HepG2 (cell line): ENCODE measurements at regions not wholly inside any gene's neighbourhood (a gene's known extent, or its start where the extent isn't known, plus 50 kb on each side); places are given as distances from the start of the nearest gene placed in this dataset.

Source experiments
- ATAC-seq: fragments of 200-7000 bp; cut with Tn5 transposase; 3 replicates; pipeline ENCODE4 v1.9.1; 2020; ENCODE audit warnings: mild to moderate bottlenecking, moderate library complexity
- BruUV-seq: library from RNA; stranded (reverse); fragments of 400-500 nt; replicated peaks from 2 replicates; lab custom pipeline; 2021; lab: Mats Ljungman, UMichigan
- CTCF ChIA-PET: fragments of 300-600 bp; formaldehyde crosslinking; extraction: SDS; loops from one replicate; lab custom pipeline; 2021; ENCODE audit warnings: low total read pairs, inconsistent platforms, low intra/inter-chr PET ratio; lab: Yijun Ruan, JAX
- POLR2A ChIA-PET: fragments of 350-600 bp; sonication (Branson Sonifier 250); formaldehyde crosslinking; loops from one replicate; lab custom pipeline; 2020; ENCODE audit warnings: antibody characterized with exemption, inconsistent platforms; lab: Yijun Ruan, JAX
- DNase-seq: peaks from one replicate; pipeline ENCODE4 v3.0.0-alpha.2; 2015; ENCODE audit warnings: low spot score
- FAIRE-seq: peaks from 3 replicates; lab custom pipeline; 2011; peaks lifted over from hg19 to GRCh38; lab: Jason Lieb, UNC
- H2AFZ ChIP-seq: one replicate; pipeline ENCODE4 v1.6.1; 2011; ENCODE audit warnings: low read length, inconsistent platforms
- H3K27ac ChIP-seq: fragments of 300-600 bp; 3 replicates; pipeline ENCODE4 v1.8.0; 2011; ENCODE audit warnings: mixed run types, mild to moderate bottlenecking, mixed read lengths, low read length, inconsistent platforms; ENCODE audit not compliant: insufficient read depth; ENCODE audit errors: extremely low read length
- H3K27me3 ChIP-seq, 2 experiments: fragments of 200-600 bp in 1 of 2; 2 replicates in 1 of 2; 3 replicates in 1 of 2; pipeline versions ENCODE4 v1.6.0 to v1.8.0; 2011; ENCODE audit warnings: low read length in 2 of 2, mild to moderate bottlenecking in 2 of 2, moderate library complexity in 2 of 2, inconsistent platforms in 1 of 2; ENCODE audit not compliant: insufficient read depth in 2 of 2, control insufficient read depth in 1 of 2
- H3K36me3 ChIP-seq, 2 experiments: fragments of 200-600 bp in 1 of 2; replicated peaks in 1 of 2; 2 replicates in 1 of 2; 3 replicates in 1 of 2; pipeline versions ENCODE4 v1.5.1 to v1.8.0; 2011; ENCODE audit warnings: low read length in 2 of 2, inconsistent platforms in 1 of 2; ENCODE audit not compliant: insufficient read depth in 2 of 2, control insufficient read depth in 1 of 2
- H3K4me1 ChIP-seq: 2 replicates; pipeline ENCODE4 v1.5.1; 2012; ENCODE audit warnings: low read length, inconsistent platforms; ENCODE audit not compliant: insufficient read depth
- H3K4me2 ChIP-seq: 2 replicates; pipeline ENCODE4 v1.6.0; 2011; ENCODE audit warnings: low read depth, low read length, inconsistent platforms
- H3K4me3 ChIP-seq, 3 experiments: fragments of 200-600 bp in 1 of 3; sonication (generic), shearing (Covaris generic) in 1 of 3; replicated peaks in 1 of 3; 2 replicates each; pipeline ENCODE4 v1.5.1; 2011 to 2016; ENCODE audit warnings: low read length in 3 of 3, inconsistent platforms in 2 of 3, low read depth in 2 of 3, mild to moderate bottlenecking in 2 of 3, control low read depth in 1 of 3, mixed read lengths in 1 of 3; ENCODE audit not compliant: insufficient read depth in 1 of 3
- H3K79me2 ChIP-seq: one replicate; pipeline ENCODE4 v1.6.1; 2011; ENCODE audit warnings: low read length, inconsistent platforms; ENCODE audit not compliant: insufficient read depth
- H3K9ac ChIP-seq: 2 replicates; pipeline ENCODE4 v1.6.0; 2011; ENCODE audit warnings: mild to moderate bottlenecking, low read depth, low read length, inconsistent platforms; ENCODE audit not compliant: insufficient read depth
- H3K9me3 ChIP-seq: 2 replicates; pipeline ENCODE4 v1.5.1; 2012; ENCODE audit warnings: mild to moderate bottlenecking, low read length
- H4K20me1 ChIP-seq: 2 replicates; pipeline ENCODE4 v1.6.0; 2011; ENCODE audit warnings: inconsistent platforms, mild to moderate bottlenecking, low read length, moderate library complexity; ENCODE audit not compliant: insufficient read depth
- ATF4 ChIP-seq, 2 experiments: fragments of 450-650 bp in 1 of 2; sonication (generic) in 1 of 2; formaldehyde crosslinking; IDR thresholded peaks; 2 replicates each; pipeline versions ENCODE4 v1.5.0 to v1.8.0; 2020 to 2022; ENCODE audit warnings: mild to moderate bottlenecking in 1 of 2, missing genetic modification reagents in 1 of 2
- CHCHD3 ChIP-seq: sonication (generic); formaldehyde crosslinking; IDR thresholded peaks from 2 replicates; pipeline ENCODE4 v1.8.0; 2022; ENCODE audit warnings: mild to moderate bottlenecking, missing genetic modification reagents, moderate library complexity
- EEA1 ChIP-seq: sonication (generic); formaldehyde crosslinking; IDR thresholded peaks from 2 replicates; pipeline ENCODE4 v1.5.1; 2020; ENCODE audit warnings: mild to moderate bottlenecking, missing genetic modification reagents, borderline replicate concordance
- ELF3 ChIP-seq: IDR thresholded peaks from 2 replicates; pipeline ENCODE4 v1.6.1; 2016; ENCODE audit warnings: missing genetic modification reagents, missing compliant biosample characterization
- ESRRA ChIP-seq: sonication (generic); formaldehyde crosslinking; IDR thresholded peaks from 2 replicates; pipeline ENCODE4 v1.5.1; 2020; ENCODE audit warnings: mild to moderate bottlenecking, low read depth, missing genetic modification reagents
- NONO ChIP-seq, 2 experiments: fragments of 450-650 bp in 1 of 2; sonication (generic) in 1 of 2; formaldehyde crosslinking in 1 of 2; IDR thresholded peaks in 1 of 2; conservative IDR thresholded peaks in 1 of 2; 2 replicates each; pipeline versions ENCODE4 v1.6.1 to v1.8.0; 2017 to 2022; ENCODE audit warnings: mild to moderate bottlenecking in 1 of 2, missing genetic modification reagents in 1 of 2, moderate library complexity in 1 of 2
- RFX5 ChIP-seq: IDR thresholded peaks from 2 replicates; pipeline ENCODE4 v1.6.1; 2011; ENCODE audit warnings: low read depth, low read length, improper control_type of control experiment
- TBP ChIP-seq: sonication (generic); formaldehyde crosslinking; IDR thresholded peaks from 2 replicates; pipeline ENCODE4 v1.5.0; 2020; ENCODE audit warnings: missing genetic modification reagents
- TERF1 ChIP-seq: sonication (generic); formaldehyde crosslinking; IDR thresholded peaks from 2 replicates; pipeline ENCODE4 v1.8.0; 2022; ENCODE audit warnings: mild to moderate bottlenecking, missing genetic modification reagents, moderate library complexity
- THAP11 ChIP-seq: IDR thresholded peaks from 2 replicates; pipeline ENCODE4 v1.6.1; 2016; ENCODE audit warnings: missing biosample characterization, missing genetic modification reagents
- YY1 ChIP-seq: IDR thresholded peaks from 2 replicates; pipeline ENCODE4 v1.6.1; 2011; ENCODE audit warnings: low read length, low read depth, moderate library complexity, mild to moderate bottlenecking; ENCODE audit not compliant: insufficient read depth, insufficient replicate concordance
- ZNF12 ChIP-seq: sonication (generic); formaldehyde crosslinking; IDR thresholded peaks from 2 replicates; pipeline ENCODE4 v1.5.0; 2020; ENCODE audit warnings: missing genetic modification reagents
- ZNF180 ChIP-seq: sonication (generic); formaldehyde crosslinking; IDR thresholded peaks from 2 replicates; pipeline ENCODE4 v1.4.0; 2020; ENCODE audit warnings: low read depth, missing genetic modification reagents, borderline replicate concordance
- ZNF329 ChIP-seq: sonication (generic); formaldehyde crosslinking; IDR thresholded peaks from 2 replicates; pipeline ENCODE4 v1.9.0; 2021; ENCODE audit warnings: low read depth, mild to moderate bottlenecking, missing genetic modification reagents
- ZNF451 ChIP-seq: sonication (generic); formaldehyde crosslinking; IDR thresholded peaks from 2 replicates; pipeline ENCODE4 v1.5.0; 2020; ENCODE audit warnings: mild to moderate bottlenecking, missing genetic modification reagents
- ZNF577 ChIP-seq: sonication (generic); formaldehyde crosslinking; IDR thresholded peaks from 2 replicates; pipeline ENCODE4 v1.4.0; 2020; ENCODE audit warnings: mild to moderate bottlenecking, low read depth, missing genetic modification reagents, borderline replicate concordance
- ZNF737 ChIP-seq: sonication (generic); formaldehyde crosslinking; IDR thresholded peaks from 2 replicates; pipeline ENCODE4 v1.5.0; 2020; ENCODE audit warnings: missing genetic modification reagents, mild to moderate bottlenecking, borderline replicate concordance
- in situ Hi-C: cut with HindIII; loops from 2 replicates; pipeline ENCODE4 v1.10.0; 2017; ENCODE audit warnings: low pct_unique_long_range_greater_than_20kb; ENCODE audit not compliant: extremely low pct_ligation_motif_present
- intact Hi-C: fragments of 100-400 bp; cut with micrococcal nuclease; formaldehyde crosslinking; loops from one replicate; pipeline ENCODE4 v1.10.0; 2022; ENCODE audit not compliant: unreplicated experiment

GRCh38 chr5:105751908-105752307 is 1918.8 kb downstream of the EFNA5 start:
- ChIA-PET CTCF (no interaction called here), POLR2A (no interaction called here)
- BruUV-seq: no TSS peak

GRCh38 chr5:105745111-105745510 is 1925.6 kb downstream of the EFNA5 start:
- DNase-seq (no peak), ATAC-seq (no peak), FAIRE-seq (no peak)
- H3K79me2 ChIP-seq: no peaks in the 10 kb centered on the region
- H3K4me1 ChIP-seq: no peaks in the 10 kb centered on the region
- H3K9ac ChIP-seq: no peak overlapping the region
- H3K4me2 ChIP-seq: no peak overlapping the region
- CTCF ChIA-PET: no interaction called here
- H4K20me1 ChIP-seq: no peaks in the 10 kb centered on the region
- POLR2A ChIA-PET: no interaction called here
- H3K4me3 ChIP-seq: no peak overlapping the region
- intact Hi-C loops: no loop called here
- in situ Hi-C loops: no loop called here
- no peaks in the 10 kb centered on the region for H3K36me3 ChIP-seq
- no TSS peak for BruUV-seq
- no peaks in the 10 kb centered on the region for H3K9me3 ChIP-seq
- H3K27ac ChIP-seq: no peak overlapping the region
- H2AFZ ChIP-seq: no peak overlapping the region
- H3K27me3 ChIP-seq: no peaks in the 10 kb centered on the region
- TF ChIP-seq CHCHD3 (CRISPR knock-in tag): no peak
- TF ChIP-seq TBP: no peak
- no peak for TF ChIP-seq ZNF577 (CRISPR knock-in tag)
- no peak for TF ChIP-seq THAP11 (CRISPR knock-in tag)
- no peak for TF ChIP-seq ZNF329 (CRISPR knock-in tag)
- no peak for TF ChIP-seq YY1
- TF ChIP-seq EEA1: no peak
- no peak for TF ChIP-seq ESRRA (CRISPR knock-in tag)
- TF ChIP-seq ZNF451 (CRISPR knock-in tag): no peak
- TF ChIP-seq ZNF12 (CRISPR knock-in tag): no peak
- TF ChIP-seq TERF1: no peak
- TF ChIP-seq ATF4 (CRISPR knock-in tag; IDR thresholded peaks at IDR 0.05): no peak
- no peak for TF ChIP-seq RFX5
- TF ChIP-seq ZNF737 (CRISPR knock-in tag): no peak

More at GRCh38 chr5:105751908-105752307, 1918.8 kb downstream of the EFNA5 start:
- Histone ChIP-seq H3K27ac (no peak overlapping the region), H2AFZ (no peak overlapping the region), H3K4me2 (no peak overlapping the region), H3K4me3 (no peak overlapping the region), H3K36me3 (no peaks in the 10 kb centered on the region), H3K9me3 (no peaks in the 10 kb centered on the region), H4K20me1 (no peaks in the 10 kb centered on the region), H3K79me2 (no peaks in the 10 kb centered on the region), H3K27me3 (no peaks in the 10 kb centered on the region), H3K9ac (no peak overlapping the region), H3K4me1 (no peaks in the 10 kb centered on the region)
- in situ Hi-C loops: no loop called here
- TF ChIP-seq ZNF577 (CRISPR knock-in tag) (no peak), ZNF180 (CRISPR knock-in tag) (no peak), NONO (IDR thresholded peaks at IDR 0.05) (no peak), NONO (CRISPR knock-in tag; conservative IDR thresholded peaks at IDR 0.05) (no peak), ELF3 (CRISPR knock-in tag) (no peak)
- DNase-seq (no peak), ATAC-seq (no peak), FAIRE-seq (no peak)
- intact Hi-C loops: no loop called here
